K562 (cell line): ENCODE measurements at regions not wholly inside any gene's neighbourhood (a gene's known extent, or its start where the extent isn't known, plus 50 kb on each side); places are given as distances from the start of the nearest gene placed in this dataset.

Experiments
- BACH1 ChIP-seq: fragments of 200-800 bp; sonication (Bioruptor generic); IDR thresholded peaks from 2 replicates; pipeline ENCODE4 v1.6.1; 2016; ENCODE audit warnings: missing genetic modification characterization, missing compliant biosample characterization
- BRF1 ChIP-seq: IDR thresholded peaks from 3 replicates; pipeline ENCODE4 v1.6.1; 2011; ENCODE audit warnings: borderline replicate concordance, mild to moderate bottlenecking; ENCODE audit not compliant: insufficient read length; ENCODE audit errors: extremely low read depth
- C11orf30 ChIP-seq: fragments of 450-650 bp; IDR thresholded peaks from 2 replicates; pipeline ENCODE4 v1.6.1; 2016; ENCODE audit warnings: low read depth, mild to moderate bottlenecking
- CREB1 ChIP-seq, 2 experiments: sonication (generic) in 1 of 2; formaldehyde crosslinking in 1 of 2; IDR thresholded peaks; 2 replicates each; pipeline versions ENCODE4 v1.6.1 to v1.8.0; 2012 to 2022; ENCODE audit warnings: inconsistent platforms in 1 of 2, mild to moderate bottlenecking in 1 of 2, missing genetic modification reagents in 1 of 2, moderate library complexity in 1 of 2
- CTBP1 ChIP-seq: fragments of 450-650 bp; IDR thresholded peaks from 2 replicates; pipeline ENCODE4 v1.6.1; 2016; ENCODE audit warnings: borderline replicate concordance
- ETS1 ChIP-seq: conservative IDR thresholded peaks from 2 replicates; pipeline ENCODE4 v1.6.1; 2011; ENCODE audit warnings: low read depth, mild to moderate bottlenecking, low read length; ENCODE audit not compliant: control insufficient read depth
- KDM2B ChIP-seq: fragments of 250-450 bp; sonication (Bioruptor Pico); IDR thresholded peaks from 2 replicates; pipeline ENCODE4 v1.8.0; 2021; ENCODE audit warnings: mild to moderate bottlenecking, moderate library complexity
- MXI1 ChIP-seq: IDR thresholded peaks from 2 replicates; pipeline ENCODE4 v1.6.1; 2011; ENCODE audit warnings: low read depth, mild to moderate bottlenecking, improper control_type of control experiment, low read length
- NFATC3 ChIP-seq: fragments of 450-650 bp; IDR thresholded peaks from 2 replicates; pipeline ENCODE4 v1.6.1; 2017; ENCODE audit warnings: mild to moderate bottlenecking
- POLR2B ChIP-seq: fragments of 450-650 bp; IDR thresholded peaks from 2 replicates; pipeline ENCODE4 v1.6.1; 2018; ENCODE audit warnings: low read depth; ENCODE audit not compliant: partially characterized antibody
- RBBP5 ChIP-seq: fragments of 200-600 bp; sonication (generic); IDR thresholded peaks from 2 replicates; pipeline ENCODE4 v1.6.1; 2012; ENCODE audit warnings: borderline replicate concordance, mild to moderate bottlenecking, low read length, control low read depth, inconsistent platforms; ENCODE audit not compliant: insufficient read depth, poor library complexity, severe bottlenecking
- RCOR1 ChIP-seq, 2 experiments: IDR thresholded peaks; 2 replicates each; pipeline ENCODE4 v1.6.1; 2012; ENCODE audit warnings: low read depth in 2 of 2, low read length in 2 of 2, borderline replicate concordance in 1 of 2, improper control_type of control experiment in 1 of 2
- SIN3A ChIP-seq, 2 experiments: fragments of 150-350 bp in 1 of 2; IDR thresholded peaks; 2 replicates each; pipeline ENCODE4 v1.6.1; 2011 to 2016; ENCODE audit warnings: borderline replicate concordance in 2 of 2, low read depth in 2 of 2, low read length in 2 of 2, mild to moderate bottlenecking in 2 of 2, moderate library complexity in 2 of 2; ENCODE audit not compliant: control insufficient read depth in 1 of 2
- SPI1 ChIP-seq: IDR thresholded peaks from 2 replicates; pipeline ENCODE4 v1.6.1; 2011; ENCODE audit warnings: low read depth, low read length, control low read depth, borderline replicate concordance
- TBP ChIP-seq: optimal IDR thresholded peaks from 2 replicates; pipeline ENCODE3; 2011; ENCODE audit warnings: low read depth, low read length, improper control_type of control experiment
- TF ChIP-seq, protein P1 (sequence below): fragments of 250-450 bp; sonication (Bioruptor Pico); IDR thresholded peaks from 2 replicates; pipeline ENCODE4 v1.4.0; 2020; ENCODE audit warnings: mild to moderate bottlenecking, moderate library complexity
- TF ChIP-seq, protein P2 (sequence below): fragments of 250-450 bp; sonication (Bioruptor Pico); IDR thresholded peaks from 2 replicates; pipeline ENCODE4 v1.8.0; 2022; ENCODE audit warnings: moderate library complexity, mild to moderate bottlenecking, inconsistent platforms
- TF ChIP-seq, protein P3 (sequence below), 3 experiments: IDR thresholded peaks in 2 of 3; conservative IDR thresholded peaks in 1 of 3; 2 replicates each; pipeline ENCODE4 v1.5.1; 2011 to 2012; ENCODE audit warnings: low read length in 3 of 3, mild to moderate bottlenecking in 3 of 3, control low read depth in 2 of 3, improper control_type of control experiment in 1 of 3, inconsistent platforms in 1 of 3, low read depth in 1 of 3, mixed read lengths in 1 of 3, moderate library complexity in 1 of 3; ENCODE audit not compliant: insufficient read depth in 2 of 3

- TF ChIP-seq CTBP1 (peak; percentile 79), SIN3A (IDR thresholded peaks at IDR 0.05; ENCODE audit: borderline replicate concordance in 2 of 2, control insufficient read depth in 1 of 2, low read depth in 2 of 2, low read length in 2 of 2) (peak in 1 of 2 experiments; percentile 40; a peak in 2 of 4 replicates), KDM2B (no peak), C11orf30 (0 out of 2 replicates have a peak, but pooled peaks have one; percentile 27), RBBP5 (peak; percentile 47), RCOR1 (IDR thresholded peaks at IDR 0.05; ENCODE audit: borderline replicate concordance in 1 of 2, low read depth in 2 of 2, low read length in 2 of 2) (peak in 1 of 2 experiments; percentile 90; a peak in 3 of 4 replicates), NFATC3 (no peak), ETS1 (peak; percentile 44; the same call in 1 of the 2 replicates), TBP (peak; percentile 90), POLR2B (peak; percentile 43), BRF1 (no peak), MXI1 (peak; percentile 54; the same call in 1 of the 2 replicates), BACH1 (tag) (peak; percentile 4; the same call in 1 of the 2 replicates), CREB1 (IDR thresholded peaks at IDR 0.05) (peak; percentile 37; the same call in 1 of the 2 replicates), CREB1 (CRISPR knock-in tag; IDR thresholded peaks at IDR 0.05) (no peak), SPI1 (no peak)
- TF ChIP-seq, protein P1, sequence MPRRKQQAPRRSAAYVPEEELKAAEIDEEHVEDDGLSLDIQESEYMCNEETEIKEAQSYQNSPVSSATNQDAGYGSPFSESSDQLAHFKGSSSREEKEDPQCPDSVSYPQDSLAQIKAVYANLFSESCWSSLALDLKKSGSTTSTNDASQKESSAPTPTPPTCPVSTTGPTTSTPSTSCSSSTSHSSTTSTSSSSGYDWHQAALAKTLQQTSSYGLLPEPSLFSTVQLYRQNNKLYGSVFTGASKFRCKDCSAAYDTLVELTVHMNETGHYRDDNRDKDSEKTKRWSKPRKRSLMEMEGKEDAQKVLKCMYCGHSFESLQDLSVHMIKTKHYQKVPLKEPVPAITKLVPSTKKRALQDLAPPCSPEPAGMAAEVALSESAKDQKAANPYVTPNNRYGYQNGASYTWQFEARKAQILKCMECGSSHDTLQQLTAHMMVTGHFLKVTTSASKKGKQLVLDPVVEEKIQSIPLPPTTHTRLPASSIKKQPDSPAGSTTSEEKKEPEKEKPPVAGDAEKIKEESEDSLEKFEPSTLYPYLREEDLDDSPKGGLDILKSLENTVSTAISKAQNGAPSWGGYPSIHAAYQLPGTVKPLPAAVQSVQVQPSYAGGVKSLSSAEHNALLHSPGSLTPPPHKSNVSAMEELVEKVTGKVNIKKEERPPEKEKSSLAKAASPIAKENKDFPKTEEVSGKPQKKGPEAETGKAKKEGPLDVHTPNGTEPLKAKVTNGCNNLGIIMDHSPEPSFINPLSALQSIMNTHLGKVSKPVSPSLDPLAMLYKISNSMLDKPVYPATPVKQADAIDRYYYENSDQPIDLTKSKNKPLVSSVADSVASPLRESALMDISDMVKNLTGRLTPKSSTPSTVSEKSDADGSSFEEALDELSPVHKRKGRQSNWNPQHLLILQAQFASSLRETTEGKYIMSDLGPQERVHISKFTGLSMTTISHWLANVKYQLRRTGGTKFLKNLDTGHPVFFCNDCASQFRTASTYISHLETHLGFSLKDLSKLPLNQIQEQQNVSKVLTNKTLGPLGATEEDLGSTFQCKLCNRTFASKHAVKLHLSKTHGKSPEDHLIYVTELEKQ = no peak
- TF ChIP-seq, protein P2, sequence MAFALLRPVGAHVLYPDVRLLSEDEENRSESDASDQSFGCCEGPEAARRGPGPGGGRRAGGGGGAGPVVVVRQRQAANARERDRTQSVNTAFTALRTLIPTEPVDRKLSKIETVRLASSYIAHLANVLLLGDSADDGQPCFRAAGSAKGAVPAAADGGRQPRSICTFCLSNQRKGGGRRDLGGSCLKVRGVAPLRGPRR (CRISPR knock-in tag) = no peak
- TF ChIP-seq, protein P3, sequence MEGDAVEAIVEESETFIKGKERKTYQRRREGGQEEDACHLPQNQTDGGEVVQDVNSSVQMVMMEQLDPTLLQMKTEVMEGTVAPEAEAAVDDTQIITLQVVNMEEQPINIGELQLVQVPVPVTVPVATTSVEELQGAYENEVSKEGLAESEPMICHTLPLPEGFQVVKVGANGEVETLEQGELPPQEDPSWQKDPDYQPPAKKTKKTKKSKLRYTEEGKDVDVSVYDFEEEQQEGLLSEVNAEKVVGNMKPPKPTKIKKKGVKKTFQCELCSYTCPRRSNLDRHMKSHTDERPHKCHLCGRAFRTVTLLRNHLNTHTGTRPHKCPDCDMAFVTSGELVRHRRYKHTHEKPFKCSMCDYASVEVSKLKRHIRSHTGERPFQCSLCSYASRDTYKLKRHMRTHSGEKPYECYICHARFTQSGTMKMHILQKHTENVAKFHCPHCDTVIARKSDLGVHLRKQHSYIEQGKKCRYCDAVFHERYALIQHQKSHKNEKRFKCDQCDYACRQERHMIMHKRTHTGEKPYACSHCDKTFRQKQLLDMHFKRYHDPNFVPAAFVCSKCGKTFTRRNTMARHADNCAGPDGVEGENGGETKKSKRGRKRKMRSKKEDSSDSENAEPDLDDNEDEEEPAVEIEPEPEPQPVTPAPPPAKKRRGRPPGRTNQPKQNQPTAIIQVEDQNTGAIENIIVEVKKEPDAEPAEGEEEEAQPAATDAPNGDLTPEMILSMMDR (IDR thresholded peaks at IDR 0.05 in 2 of 3, conservative IDR thresholded peaks at IDR 0.05 in 1 of 3; ENCODE audit: insufficient read depth in 2 of 3, low read depth in 1 of 3, low read length in 3 of 3) = no peak
Measured at GRCh38 chr15:92820236-92821021, 79.7 kb upstream of the CHD2 start (continued).
